Stomach (tissue), 8 donors: ENCODE measurements at regions not wholly inside any gene's neighbourhood (a gene's known extent, or its start where the extent isn't known, plus 50 kb on each side); places are given as distances from the start of the nearest gene placed in this dataset.

Experiments
- DNase-seq, 2 donors: peaks; one replicate each; pipeline versions ENCODE4 v3.0.0 to v3.0.0-alpha.2; 2013 to 2019
- H3K27ac ChIP-seq, 5 donors: fragments of 200-600 bp in 4 of 5; sonication (generic) in 4 of 5; one replicate each; pipeline ENCODE4 v1.5.1; 2013 to 2019; ENCODE audit warnings: mild to moderate bottlenecking in 1 of 5, moderate library complexity in 1 of 5
- H3K27me3 ChIP-seq, 3 donors: fragments of 200-600 bp; sonication (generic); one replicate each; pipeline ENCODE4 v1.5.1; 2017 to 2019; ENCODE audit warnings: mixed run types in 1 of 3
- H3K36me3 ChIP-seq, 4 donors: fragments of 200-600 bp; sonication (generic); 1 replicate in 3 of 4; 2 replicates in 1 of 4; pipeline ENCODE4 v1.5.1; 2016 to 2019
- H3K4me1 ChIP-seq, 4 donors: fragments of 200-600 bp; sonication (generic); one replicate each; pipeline ENCODE4 v1.5.1; 2016 to 2019
- H3K4me3 ChIP-seq, 4 donors: fragments of 200-600 bp; sonication (generic) in 3 of 4; one replicate each; pipeline ENCODE4 v1.5.1; 2016 to 2019; ENCODE audit warnings: mild to moderate bottlenecking in 1 of 4
- H3K9me3 ChIP-seq, 4 donors: fragments of 200-600 bp; sonication (generic); one replicate each; pipeline ENCODE4 v1.5.1; 2016 to 2019
- CTCF ChIP-seq, 7 experiments: fragments of 450-650 bp in 4 of 7; fragments of 200-600 bp in 3 of 7; sonication (generic) in 3 of 7; IDR thresholded peaks; one replicate each; pipeline ENCODE4 v1.5.1; 2016 to 2019; ENCODE audit warnings: antibody characterized with exemption in 7 of 7, control low read depth in 2 of 7, mild to moderate bottlenecking in 1 of 7
- EP300 ChIP-seq: sonication (generic); formaldehyde crosslinking; IDR thresholded peaks from one replicate; pipeline ENCODE4 v1.6.1; 2017; ENCODE audit warnings: antibody characterized with exemption
- POLR2A ChIP-seq, 4 donors: fragments of 450-650 bp; IDR thresholded peaks; one replicate each; pipeline ENCODE4 v1.6.1; 2016; ENCODE audit warnings: antibody characterized with exemption in 4 of 4, control low read depth in 2 of 4, mild to moderate bottlenecking in 1 of 4, moderate library complexity in 1 of 4
- POLR2AphosphoS5 ChIP-seq, 3 donors: sonication (generic); formaldehyde crosslinking; IDR thresholded peaks; one replicate each; pipeline ENCODE4 v1.6.1; 2016; ENCODE audit warnings: antibody characterized with exemption in 3 of 3
- WGBS, 5 donors: extraction: QIAGEN DNeasy Blood & Tissue Kit in 3 of 5; methylation state at CpG; one replicate each; pipeline versions ENCODE4 v1.1.5 to v1.1.7; 2013 to 2018; 5-methylcytosine and 5-hydroxymethylcytosine counted together
- intact Hi-C: fragments of 100-400 bp; cut with DNase I; formaldehyde crosslinking; loops from one replicate; pipeline ENCODE4 v1.15.1; 2023; ENCODE audit warnings: low total_unique reads
- donor health status: healthy with polysubstance abuse.
- donor health status: Bipolar disorder and iron deficiency.
- donor health status: healthy.

DNA sequence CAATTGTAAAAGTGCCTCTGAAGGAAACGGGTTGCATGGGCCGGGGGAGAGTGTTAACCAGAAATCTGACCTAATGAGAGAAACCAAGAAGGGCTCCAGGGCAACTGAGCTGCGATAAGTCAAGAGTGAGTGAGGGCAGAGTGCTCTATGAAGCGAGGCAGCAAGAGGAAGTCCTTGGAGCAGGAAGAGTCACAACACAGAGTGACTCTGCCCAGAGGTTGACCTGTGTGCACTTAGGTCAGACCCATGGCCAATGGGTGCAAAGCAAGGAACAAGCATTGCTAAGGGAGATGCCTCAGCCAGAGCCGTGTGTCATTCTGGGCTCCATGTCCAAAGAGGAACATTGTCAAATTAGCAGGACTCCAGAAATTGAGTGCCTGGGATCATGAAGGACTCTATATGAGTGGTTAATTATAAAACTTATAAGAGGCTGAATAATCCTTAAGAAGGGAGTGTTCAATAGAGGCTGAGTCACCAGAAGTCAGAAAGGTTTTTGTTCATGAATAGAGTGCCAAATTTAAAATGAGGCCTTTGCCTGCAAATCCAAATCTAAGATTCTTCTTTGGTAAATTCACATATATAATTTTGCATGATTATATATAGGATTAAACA, 438.5 kb downstream of the MED10 start:
- H3K36me3 ChIP-seq, result no peaks in the 10 kb centered on the region
- no peaks in the 10 kb centered on the region for H3K4me1 ChIP-seq
- H3K4me3 ChIP-seq, result no peak overlapping the region
- H3K27ac ChIP-seq, result no peak overlapping the region
- H3K27me3 ChIP-seq, result no peaks in the 10 kb centered on the region
- 69 to 75% (median 73%) methylated on average over 5 of the region's 5 CpGs for whole genome bisulfite sequencing, 5 donors
- intact Hi-C loops, result no loop called here
- H3K9me3 ChIP-seq, result no peaks in the 10 kb centered on the region
- DNase-seq, result no peak
- TF ChIP-seq CTCF (IDR thresholded peaks at IDR 0.05) (no peak), POLR2A (IDR thresholded peaks at IDR 0.05) (no peak), EP300 (no peak), POLR2AphosphoS5 (IDR thresholded peaks at IDR 0.05) (no peak)

GRCh38 chr5:5933651-5934050, 444.7 kb downstream of the MED10 start:
- Histone ChIP-seq H3K4me3 (no peak overlapping the region), H3K27me3 (no peaks in the 10 kb centered on the region), H3K36me3 (no peaks in the 10 kb centered on the region), H3K4me1 (no peaks in the 10 kb centered on the region), H3K9me3 (no peaks in the 10 kb centered on the region), H3K27ac (no peak overlapping the region)
- TF ChIP-seq EP300 (no peak), CTCF (IDR thresholded peaks at IDR 0.05) (no peak), POLR2A (IDR thresholded peaks at IDR 0.05) (no peak), POLR2AphosphoS5 (IDR thresholded peaks at IDR 0.05) (no peak)
- 54 to 61% (median 60%) methylated on average over 3 of the region's 3 CpGs for WGBS, 5 donors
- DNase-seq, result no peak
- intact Hi-C loops, result no loop called here

DNA sequence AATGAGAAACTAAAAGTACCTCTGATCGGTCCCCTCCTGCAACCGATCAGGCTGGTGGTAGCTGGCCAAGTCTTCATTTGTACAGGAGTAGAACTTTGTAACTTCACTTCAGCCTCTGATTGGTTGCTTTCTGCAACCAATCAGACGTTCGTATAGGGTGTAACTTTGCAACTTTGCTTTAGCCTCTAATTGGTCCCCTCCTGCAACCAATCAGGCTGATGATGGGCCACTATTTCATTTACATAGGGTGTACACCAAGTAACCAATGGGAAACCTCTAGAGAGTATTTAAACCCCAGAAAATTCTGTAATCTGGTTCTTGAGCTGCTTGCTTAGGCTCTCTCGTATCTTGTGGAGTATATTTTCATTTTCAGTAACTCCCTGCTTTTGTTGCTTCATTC, 445.5 kb downstream of the MED10 start:
- Histone ChIP-seq H3K36me3 (no peaks in the 10 kb centered on the region), H3K9me3 (no peaks in the 10 kb centered on the region), H3K27ac (no peak overlapping the region), H3K27me3 (peaks cover 0 to under 1% (median 0%) of the 10 kb centered on the region in 3 donors), H3K4me3 (no peak overlapping the region), H3K4me1 (no peaks in the 10 kb centered on the region)
- 84 to 89% (median 88%) methylated on average over 5 of the region's 5 CpGs for WGBS, 5 donors
- intact Hi-C loops, result no loop called here
- no peak for DNase-seq
- TF ChIP-seq CTCF (IDR thresholded peaks at IDR 0.05) (no peak), POLR2A (IDR thresholded peaks at IDR 0.05) (no peak), EP300 (no peak), POLR2AphosphoS5 (IDR thresholded peaks at IDR 0.05) (no peak)

GRCh38 chr5:5930561-5930960, 447.8 kb downstream of the MED10 start:
- no peak for DNase-seq
- H3K4me3 ChIP-seq, result no peak overlapping the region
- H3K9me3 ChIP-seq, result no peaks in the 10 kb centered on the region
- intact Hi-C loops, result no loop called here
- TF ChIP-seq EP300 (no peak), CTCF (IDR thresholded peaks at IDR 0.05) (no peak), POLR2A (IDR thresholded peaks at IDR 0.05) (no peak), POLR2AphosphoS5 (IDR thresholded peaks at IDR 0.05) (no peak)
- no peaks in the 10 kb centered on the region for H3K4me1 ChIP-seq
- H3K36me3 ChIP-seq, result no peaks in the 10 kb centered on the region
- H3K27ac ChIP-seq, result no peak overlapping the region
- peaks cover 0 to 14% (median 0%) of the 10 kb centered on the region in 3 donors for H3K27me3 ChIP-seq
- 86 to 95% (median 92%) methylated on average over 2 of the region's 2 CpGs for WGBS, 5 donors
